Left lung (tissue), 4 donors: ENCODE measurements at regions not wholly inside any gene's neighbourhood (a gene's known extent, or its start where the extent isn't known, plus 50 kb on each side); places are given as distances from the start of the nearest gene placed in this dataset.

Source experiments
- ATAC-seq: fragments of 200-7000 bp; cut with Tn5 transposase; one replicate; pipeline ENCODE4 v1.9.1; 2020; ENCODE audit warnings: moderate library complexity
- DNase-seq, 4 donors: peaks; one replicate each; pipeline ENCODE4 v3.0.0-alpha.2; 2013 to 2020
- H3K27ac ChIP-seq, 2 donors: fragments of 200-600 bp; sonication (generic) in 1 of 2; one replicate each; pipeline versions ENCODE4 v1.5.0 to v1.8.0; 2020 to 2021
- H3K27me3 ChIP-seq, 2 donors: fragments of 200-600 bp; sonication (generic) in 1 of 2; one replicate each; pipeline versions ENCODE4 v1.5.0 to v1.8.0; 2020 to 2021
- H3K36me3 ChIP-seq, 2 donors: fragments of 200-600 bp; sonication (generic) in 1 of 2; one replicate each; pipeline versions ENCODE4 v1.5.0 to v1.8.0; 2020 to 2021
- H3K4me1 ChIP-seq, 2 donors: fragments of 200-600 bp; one replicate each; pipeline ENCODE4 v1.8.0; 2021
- H3K4me3 ChIP-seq, 2 donors: fragments of 200-600 bp; sonication (generic) in 1 of 2; one replicate each; pipeline versions ENCODE4 v1.5.0 to v1.8.0; 2020 to 2021; ENCODE audit warnings: mild to moderate bottlenecking in 1 of 2
- H3K9me3 ChIP-seq, 2 donors: fragments of 200-600 bp; sonication (generic) in 1 of 2; one replicate each; pipeline versions ENCODE4 v1.5.0 to v1.8.0; 2020 to 2021
- intact Hi-C, 2 donors: fragments of 100-400 bp; cut with DNase I; formaldehyde crosslinking; loops; one replicate each; pipeline versions ENCODE4 v1.11.2 to v1.14.2; 2022
- TF ChIP-seq, protein P1 (sequence below), 2 donors: fragments of 200-600 bp; sonication (generic) in 1 of 2; IDR thresholded peaks; one replicate each; pipeline versions ENCODE4 v1.5.0 to v1.8.0; 2021; ENCODE audit warnings: antibody characterized with exemption in 2 of 2
- donor health status: DM: no; HTN: yes; CAD: no.
- donor health status: DM: no; HTN: no; CAD: no.

DNA sequence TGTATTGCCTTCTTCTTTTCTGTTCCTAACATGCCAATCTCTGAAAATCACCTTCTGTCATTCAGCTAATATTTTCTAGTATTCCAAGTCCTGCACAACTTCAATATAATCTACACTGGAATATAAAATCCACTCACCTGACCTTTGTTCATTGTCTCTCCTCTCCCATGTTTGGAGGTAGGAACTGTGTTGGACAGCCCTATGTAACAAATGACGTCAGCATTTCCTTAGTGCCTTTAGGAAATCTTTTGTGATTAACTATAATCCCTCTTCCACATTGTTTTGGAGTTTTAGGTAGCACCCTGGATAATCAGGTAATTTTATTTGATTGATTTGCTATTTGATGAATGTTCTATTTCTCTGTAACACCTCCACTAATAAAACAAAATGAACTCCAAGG, 814.8 kb upstream of the PRKX start:
- TF ChIP-seq, protein P1, sequence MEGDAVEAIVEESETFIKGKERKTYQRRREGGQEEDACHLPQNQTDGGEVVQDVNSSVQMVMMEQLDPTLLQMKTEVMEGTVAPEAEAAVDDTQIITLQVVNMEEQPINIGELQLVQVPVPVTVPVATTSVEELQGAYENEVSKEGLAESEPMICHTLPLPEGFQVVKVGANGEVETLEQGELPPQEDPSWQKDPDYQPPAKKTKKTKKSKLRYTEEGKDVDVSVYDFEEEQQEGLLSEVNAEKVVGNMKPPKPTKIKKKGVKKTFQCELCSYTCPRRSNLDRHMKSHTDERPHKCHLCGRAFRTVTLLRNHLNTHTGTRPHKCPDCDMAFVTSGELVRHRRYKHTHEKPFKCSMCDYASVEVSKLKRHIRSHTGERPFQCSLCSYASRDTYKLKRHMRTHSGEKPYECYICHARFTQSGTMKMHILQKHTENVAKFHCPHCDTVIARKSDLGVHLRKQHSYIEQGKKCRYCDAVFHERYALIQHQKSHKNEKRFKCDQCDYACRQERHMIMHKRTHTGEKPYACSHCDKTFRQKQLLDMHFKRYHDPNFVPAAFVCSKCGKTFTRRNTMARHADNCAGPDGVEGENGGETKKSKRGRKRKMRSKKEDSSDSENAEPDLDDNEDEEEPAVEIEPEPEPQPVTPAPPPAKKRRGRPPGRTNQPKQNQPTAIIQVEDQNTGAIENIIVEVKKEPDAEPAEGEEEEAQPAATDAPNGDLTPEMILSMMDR (IDR thresholded peaks at IDR 0.05) = no peak
- Histone ChIP-seq H3K27ac (no peak overlapping the region), H3K4me1 (no peaks in the 10 kb centered on the region), H3K9me3 (no peaks in the 10 kb centered on the region), H3K27me3 (no peaks in the 10 kb centered on the region), H3K36me3 (no peaks in the 10 kb centered on the region), H3K4me3 (no peak overlapping the region)
- ATAC-seq = no peak
- DNase-seq = no peak
- intact Hi-C loops = no loop called here

DNA sequence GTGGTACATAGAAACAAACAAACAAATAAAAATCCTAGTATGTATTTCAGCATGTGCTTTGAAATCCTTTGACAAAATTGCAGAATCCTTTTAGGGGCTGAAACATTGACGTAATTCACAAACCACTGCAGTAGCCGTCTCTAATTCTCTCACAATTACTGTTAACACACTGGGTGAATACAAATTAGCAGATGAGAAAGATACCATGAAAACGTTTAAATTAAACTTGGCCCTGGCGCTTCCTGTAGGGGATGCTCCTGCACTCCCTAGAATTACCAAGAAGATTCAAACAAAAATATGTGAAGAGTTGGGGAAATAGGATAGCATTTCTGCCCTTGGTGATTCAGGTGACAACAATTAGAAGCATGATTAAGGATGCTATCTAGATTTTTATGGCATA, 772.5 kb upstream of the PRKX start:
- Histone ChIP-seq H3K9me3 (peaks cover 0 to 3% of the 10 kb centered on the region in 2 donors), H3K27ac (no peak overlapping the region), H3K36me3 (no peaks in the 10 kb centered on the region), H3K4me1 (no peaks in the 10 kb centered on the region), H3K27me3 (no peaks in the 10 kb centered on the region), H3K4me3 (no peak overlapping the region)
- intact Hi-C loops = no loop called here
- ATAC-seq (no peak), DNase-seq (no peak)
- TF ChIP-seq, protein P1 (IDR thresholded peaks at IDR 0.05) = no peak

DNA sequence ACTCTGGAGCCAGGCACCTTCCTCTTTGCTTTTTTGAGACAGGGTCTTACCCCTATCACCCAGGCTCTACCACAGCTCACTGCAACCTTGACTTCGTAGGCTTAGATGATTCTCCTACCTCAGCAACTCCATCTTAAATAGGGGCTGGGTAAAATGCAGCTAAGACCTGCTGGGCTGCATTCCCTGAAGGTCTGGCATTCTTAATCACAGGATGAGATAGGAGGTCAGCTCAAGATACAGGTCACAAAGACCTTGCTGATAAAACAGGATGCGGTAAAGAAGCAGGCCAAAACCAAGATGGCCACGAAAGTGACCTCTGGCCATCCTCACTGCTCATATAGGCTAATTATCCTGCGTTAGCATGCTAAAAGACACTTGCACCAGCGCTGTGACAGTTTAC, 770.8 kb upstream of the PRKX start:
- Histone ChIP-seq H3K27ac (no peak overlapping the region), H3K4me3 (no peak overlapping the region), H3K4me1 (no peaks in the 10 kb centered on the region), H3K36me3 (no peaks in the 10 kb centered on the region), H3K9me3 (peaks cover 0 to 3% of the 10 kb centered on the region in 2 donors), H3K27me3 (no peaks in the 10 kb centered on the region)
- DNase-seq = no peak
- no peak for ATAC-seq
- TF ChIP-seq, protein P1 (IDR thresholded peaks at IDR 0.05) = no peak
- intact Hi-C loops = no loop called here

DNA sequence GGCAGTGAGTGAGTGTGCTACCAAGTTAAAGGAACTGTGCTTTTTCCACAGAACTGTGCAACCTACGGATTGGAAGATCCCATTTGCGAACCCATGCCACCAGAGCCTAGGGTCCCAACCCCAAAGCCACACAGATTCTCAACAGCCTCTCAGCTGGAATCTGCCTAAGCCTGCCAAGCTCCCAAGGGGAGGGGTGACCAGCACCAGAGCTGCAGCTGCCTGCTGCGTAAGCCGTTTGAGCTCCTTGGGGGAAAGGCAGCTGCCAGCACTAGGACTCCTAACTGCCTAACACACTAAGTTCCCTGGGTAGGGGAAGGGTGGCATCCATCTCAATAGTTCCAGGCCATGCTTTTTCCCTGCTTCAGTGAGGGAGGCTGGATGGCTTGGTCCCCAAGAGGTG, 738.1 kb upstream of the PRKX start:
- H3K27ac ChIP-seq = no peak overlapping the region
- no peaks in the 10 kb centered on the region for H3K36me3 ChIP-seq
- TF ChIP-seq, protein P1 (IDR thresholded peaks at IDR 0.05) = no peak
- DNase-seq (no peak), ATAC-seq (no peak)
- H3K4me1 ChIP-seq = no peaks in the 10 kb centered on the region
- no peaks in the 10 kb centered on the region for H3K27me3 ChIP-seq
- H3K9me3 ChIP-seq = no peaks in the 10 kb centered on the region
- H3K4me3 ChIP-seq = no peak overlapping the region
- intact Hi-C loops = no loop called here

DNA sequence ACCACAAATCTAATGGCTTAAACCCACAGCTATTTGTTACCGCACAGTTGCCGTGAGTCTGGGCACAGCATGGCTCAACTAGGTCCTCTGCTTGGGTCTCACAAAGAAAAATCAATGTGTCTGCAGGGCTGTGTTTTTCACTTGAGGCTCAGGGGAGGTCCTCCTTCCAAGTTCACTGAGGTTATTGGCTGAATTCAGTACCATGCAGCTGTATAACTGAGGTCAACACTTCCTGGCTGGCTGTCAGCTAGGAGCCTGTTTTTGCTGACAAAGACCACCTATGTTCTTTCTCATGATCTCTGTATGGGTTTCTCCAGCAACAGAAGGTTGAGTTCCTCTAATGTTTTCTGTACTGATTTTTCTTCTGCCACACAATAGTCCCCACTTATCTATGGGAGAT, 736.7 kb upstream of the PRKX start:
- DNase-seq (no peak), ATAC-seq (no peak)
- Histone ChIP-seq H3K27me3 (no peaks in the 10 kb centered on the region), H3K36me3 (no peaks in the 10 kb centered on the region), H3K27ac (no peak overlapping the region), H3K4me1 (no peaks in the 10 kb centered on the region), H3K9me3 (no peaks in the 10 kb centered on the region), H3K4me3 (no peak overlapping the region)
- TF ChIP-seq, protein P1 (IDR thresholded peaks at IDR 0.05) = no peak
- intact Hi-C loops = no loop called here
